ENCODE measurements at regions not wholly inside any gene's neighbourhood (a gene's known extent, or its start where the extent isn't known, plus 50 kb on each side); places are given as distances from the start of the nearest gene placed in this dataset.

GRCh38 chr2:62597323-62597722 lies 91.3 kb upstream of the TMEM17 start:
- Histone ChIP-seq H3K36me3 (ENCODE audit: control insufficient read depth in 1 of 2, insufficient read depth in 2 of 2, low read length in 2 of 2) (no peaks in the 10 kb centered on the region), H3K4me3 (ENCODE audit: low read depth in 1 of 2, low read length in 2 of 2) (no peak overlapping the region), H3K9me3 (ENCODE audit: control insufficient read depth in 1 of 2, low read length in 2 of 2) (no peaks in the 10 kb centered on the region), H3K9ac (ENCODE audit: low read depth in 1 of 2, low read length in 2 of 2) (no peak overlapping the region), H3K4me1 (ENCODE audit: control insufficient read depth in 1 of 2, insufficient read depth in 2 of 2, low read length in 2 of 2) (peaks cover 0 to 8% of the 10 kb centered on the region in 2 donors), H3K27ac (ENCODE audit: low read depth, low read length) (no peak overlapping the region), H3K27me3 (ENCODE audit: control insufficient read depth in 1 of 2, insufficient read depth in 2 of 2, low read length in 2 of 2) (no peaks in the 10 kb centered on the region)

DNA sequence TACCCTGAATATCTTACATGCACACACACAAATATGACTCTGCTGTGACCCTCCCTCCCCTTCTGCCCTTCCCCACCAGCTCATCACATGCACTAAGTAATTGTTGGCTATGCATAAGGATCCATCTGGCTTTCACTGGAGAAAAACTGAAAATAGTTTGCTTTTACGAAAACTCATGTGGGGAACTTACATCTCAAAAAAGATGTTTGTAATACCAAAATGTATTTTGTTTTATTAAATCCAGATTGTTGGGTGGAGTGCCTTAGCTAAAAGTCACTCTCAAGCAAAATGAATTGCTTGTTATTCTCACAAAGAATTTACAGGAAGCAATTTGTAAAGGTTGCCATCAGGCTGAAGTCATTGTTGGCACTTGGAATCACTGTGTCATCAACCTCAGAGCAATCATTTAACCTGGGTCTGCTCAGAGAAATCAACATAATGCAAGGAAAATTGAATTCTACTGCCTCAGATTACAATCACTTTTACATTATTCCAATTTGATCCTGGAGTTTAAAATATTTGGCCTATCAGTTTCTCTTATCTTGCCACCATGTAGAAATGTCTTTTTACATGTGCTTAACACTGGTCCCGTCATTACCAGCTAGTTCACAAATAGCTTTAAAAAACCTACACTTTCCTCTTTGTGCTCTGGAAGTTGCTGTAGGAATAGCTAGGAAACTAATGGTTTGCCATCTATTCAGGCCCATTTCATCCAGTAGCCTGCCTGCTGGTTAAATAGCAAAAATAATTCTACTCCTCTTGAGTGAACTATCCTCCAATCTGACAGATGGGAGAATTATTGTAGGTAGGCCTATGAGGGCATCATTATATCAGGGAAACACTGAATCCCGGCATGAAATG lies 90.3 kb upstream of the TMEM17 start:
- Histone ChIP-seq H3K4me1 (ENCODE audit: control insufficient read depth in 1 of 2, insufficient read depth in 2 of 2, low read length in 2 of 2) (peaks cover 0 to 8% of the 10 kb centered on the region in 2 donors), H3K36me3 (ENCODE audit: control insufficient read depth in 1 of 2, insufficient read depth in 2 of 2, low read length in 2 of 2) (no peaks in the 10 kb centered on the region), H3K27ac (ENCODE audit: low read depth, low read length) (no peak overlapping the region), H3K9ac (ENCODE audit: low read depth in 1 of 2, low read length in 2 of 2) (no peak overlapping the region), H3K27me3 (ENCODE audit: control insufficient read depth in 1 of 2, insufficient read depth in 2 of 2, low read length in 2 of 2) (no peaks in the 10 kb centered on the region), H3K4me3 (ENCODE audit: low read depth in 1 of 2, low read length in 2 of 2) (no peak overlapping the region), H3K9me3 (ENCODE audit: control insufficient read depth in 1 of 2, low read length in 2 of 2) (no peaks in the 10 kb centered on the region)

DNA sequence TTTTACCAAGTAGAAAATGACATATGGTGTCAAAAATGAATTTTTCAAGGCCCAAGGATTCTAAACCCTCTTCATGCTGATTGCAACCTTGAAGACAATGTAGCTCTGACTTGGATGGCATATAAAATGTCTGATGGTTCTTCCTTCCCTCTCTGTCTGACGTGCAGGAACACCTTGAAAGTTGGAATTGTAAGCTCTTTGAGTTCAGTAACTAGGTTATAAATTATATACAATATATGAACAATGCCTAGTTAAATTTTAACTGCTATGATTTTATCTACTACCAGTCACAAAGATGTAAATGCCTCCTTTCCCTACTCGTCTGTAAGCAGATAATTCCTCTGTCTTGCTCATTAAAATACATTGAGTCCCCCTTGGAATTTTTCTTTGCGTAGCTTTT lies 89.5 kb upstream of the TMEM17 start:
- no peaks in the 10 kb centered on the region for H3K27me3 ChIP-seq (ENCODE audit: control insufficient read depth in 1 of 2, insufficient read depth in 2 of 2, low read length in 2 of 2)
- no peaks in the 10 kb centered on the region for H3K36me3 ChIP-seq (ENCODE audit: control insufficient read depth in 1 of 2, insufficient read depth in 2 of 2, low read length in 2 of 2)
- peaks cover 0 to 8% of the 10 kb centered on the region in 2 donors for H3K4me1 ChIP-seq (ENCODE audit: control insufficient read depth in 1 of 2, insufficient read depth in 2 of 2, low read length in 2 of 2)
- H3K27ac ChIP-seq (ENCODE audit: low read depth, low read length) = no peak overlapping the region
- no peak overlapping the region for H3K4me3 ChIP-seq (ENCODE audit: low read depth in 1 of 2, low read length in 2 of 2)
- H3K9me3 ChIP-seq (ENCODE audit: control insufficient read depth in 1 of 2, low read length in 2 of 2) = no peaks in the 10 kb centered on the region
- H3K9ac ChIP-seq (ENCODE audit: low read depth in 1 of 2, low read length in 2 of 2) = no peak overlapping the region

DNA sequence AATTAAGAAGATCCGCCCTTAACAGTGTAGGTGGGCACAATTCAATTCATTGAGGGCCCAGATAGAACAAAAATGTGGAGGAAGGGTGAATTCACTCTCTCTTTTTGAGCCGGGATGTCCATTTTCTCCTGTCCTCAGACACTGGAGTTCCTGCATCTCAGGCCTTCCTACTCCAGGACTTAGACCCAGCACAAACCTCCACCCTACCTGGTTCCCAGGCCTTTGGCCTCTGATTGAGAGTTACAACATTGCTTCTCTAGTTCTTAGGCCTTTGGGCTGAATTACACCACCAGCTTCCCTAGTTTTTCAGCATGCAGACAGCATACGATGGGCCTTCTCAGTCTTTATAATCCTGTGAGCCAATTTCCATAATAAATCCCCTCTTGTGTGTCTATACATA lies 87.8 kb upstream of the TMEM17 start:
- no peak overlapping the region for H3K4me3 ChIP-seq (ENCODE audit: low read depth in 1 of 2, low read length in 2 of 2)
- no peak overlapping the region for H3K27ac ChIP-seq (ENCODE audit: low read depth, low read length)
- H3K27me3 ChIP-seq (ENCODE audit: control insufficient read depth in 1 of 2, insufficient read depth in 2 of 2, low read length in 2 of 2) = no peaks in the 10 kb centered on the region
- H3K36me3 ChIP-seq (ENCODE audit: control insufficient read depth in 1 of 2, insufficient read depth in 2 of 2, low read length in 2 of 2) = no peaks in the 10 kb centered on the region
- no peaks in the 10 kb centered on the region for H3K9me3 ChIP-seq (ENCODE audit: control insufficient read depth in 1 of 2, low read length in 2 of 2)
- H3K9ac ChIP-seq (ENCODE audit: low read depth in 1 of 2, low read length in 2 of 2) = no peak overlapping the region
- peaks cover 0 to 8% of the 10 kb centered on the region in 2 donors for H3K4me1 ChIP-seq (ENCODE audit: control insufficient read depth in 1 of 2, insufficient read depth in 2 of 2, low read length in 2 of 2)

GRCh38 chr2:62591491-62591890 lies 85.5 kb upstream of the TMEM17 start:
- H3K4me1 ChIP-seq (ENCODE audit: control insufficient read depth in 1 of 2, insufficient read depth in 2 of 2, low read length in 2 of 2) = peaks cover 0 to 3% of the 10 kb centered on the region in 2 donors
- no peaks in the 10 kb centered on the region for H3K36me3 ChIP-seq (ENCODE audit: control insufficient read depth in 1 of 2, insufficient read depth in 2 of 2, low read length in 2 of 2)
- H3K9me3 ChIP-seq (ENCODE audit: control insufficient read depth in 1 of 2, low read length in 2 of 2) = no peaks in the 10 kb centered on the region
- H3K27me3 ChIP-seq (ENCODE audit: control insufficient read depth in 1 of 2, insufficient read depth in 2 of 2, low read length in 2 of 2) = no peaks in the 10 kb centered on the region
- no peak overlapping the region for H3K27ac ChIP-seq (ENCODE audit: low read depth, low read length)
- H3K4me3 ChIP-seq (ENCODE audit: low read depth in 1 of 2, low read length in 2 of 2) = no peak overlapping the region
- H3K9ac ChIP-seq (ENCODE audit: low read depth in 1 of 2, low read length in 2 of 2) = no peak overlapping the region

- no peaks in the 10 kb centered on the region for H3K36me3 ChIP-seq (ENCODE audit: control insufficient read depth in 1 of 2, insufficient read depth in 2 of 2, low read length in 2 of 2)
- no peaks in the 10 kb centered on the region for H3K4me1 ChIP-seq (ENCODE audit: control insufficient read depth in 1 of 2, insufficient read depth in 2 of 2, low read length in 2 of 2)
- H3K4me3 ChIP-seq (ENCODE audit: low read depth in 1 of 2, low read length in 2 of 2) = no peak overlapping the region
- no peaks in the 10 kb centered on the region for H3K27me3 ChIP-seq (ENCODE audit: control insufficient read depth in 1 of 2, insufficient read depth in 2 of 2, low read length in 2 of 2)
- no peak overlapping the region for H3K27ac ChIP-seq (ENCODE audit: low read depth, low read length)
- H3K9ac ChIP-seq (ENCODE audit: low read depth in 1 of 2, low read length in 2 of 2) = no peak overlapping the region
- no peaks in the 10 kb centered on the region for H3K9me3 ChIP-seq (ENCODE audit: control insufficient read depth in 1 of 2, low read length in 2 of 2)
Measured at GRCh38 chr2:62589691-62590356, 83.8 kb upstream of the TMEM17 start.

DNA sequence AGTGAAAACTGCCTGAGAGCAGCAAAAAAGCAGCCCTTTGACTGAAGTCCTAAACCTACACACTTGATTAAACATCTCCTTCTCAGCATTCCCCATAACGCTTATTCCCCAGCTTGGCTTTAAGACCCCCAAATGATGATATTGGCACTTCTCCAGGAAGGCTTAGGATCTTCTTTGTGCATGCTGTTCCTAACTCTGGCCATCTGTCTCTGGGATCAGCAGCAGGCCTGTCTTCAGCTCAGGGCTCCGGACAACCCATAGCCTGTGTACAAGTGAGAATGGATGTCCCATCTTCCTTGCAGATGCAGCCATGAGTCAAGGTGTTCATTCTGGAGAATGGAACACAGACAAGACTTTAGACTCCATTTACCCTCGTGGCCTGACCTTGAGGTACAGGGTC lies 81.6 kb upstream of the TMEM17 start:
- Histone ChIP-seq H3K4me3 (ENCODE audit: low read depth in 1 of 2, low read length in 2 of 2) (no peak overlapping the region), H3K36me3 (ENCODE audit: control insufficient read depth in 1 of 2, insufficient read depth in 2 of 2, low read length in 2 of 2) (no peaks in the 10 kb centered on the region), H3K9ac (ENCODE audit: low read depth in 1 of 2, low read length in 2 of 2) (no peak overlapping the region), H3K4me1 (ENCODE audit: control insufficient read depth in 1 of 2, insufficient read depth in 2 of 2, low read length in 2 of 2) (no peaks in the 10 kb centered on the region), H3K27ac (ENCODE audit: low read depth, low read length) (no peak overlapping the region), H3K27me3 (ENCODE audit: control insufficient read depth in 1 of 2, insufficient read depth in 2 of 2, low read length in 2 of 2) (no peaks in the 10 kb centered on the region), H3K9me3 (ENCODE audit: control insufficient read depth in 1 of 2, low read length in 2 of 2) (no peaks in the 10 kb centered on the region)

GRCh38 chr2:62586981-62587380 lies 81.0 kb upstream of the TMEM17 start:
- no peak overlapping the region for H3K9ac ChIP-seq (ENCODE audit: low read depth in 1 of 2, low read length in 2 of 2)
- H3K27ac ChIP-seq (ENCODE audit: low read depth, low read length) = no peak overlapping the region
- H3K36me3 ChIP-seq (ENCODE audit: control insufficient read depth in 1 of 2, insufficient read depth in 2 of 2, low read length in 2 of 2) = no peaks in the 10 kb centered on the region
- H3K27me3 ChIP-seq (ENCODE audit: control insufficient read depth in 1 of 2, insufficient read depth in 2 of 2, low read length in 2 of 2) = no peaks in the 10 kb centered on the region
- no peak overlapping the region for H3K4me3 ChIP-seq (ENCODE audit: low read depth in 1 of 2, low read length in 2 of 2)
- no peaks in the 10 kb centered on the region for H3K4me1 ChIP-seq (ENCODE audit: control insufficient read depth in 1 of 2, insufficient read depth in 2 of 2, low read length in 2 of 2)
- no peaks in the 10 kb centered on the region for H3K9me3 ChIP-seq (ENCODE audit: control insufficient read depth in 1 of 2, low read length in 2 of 2)

GRCh38 chr2:62578803-62579640 lies 73.0 kb upstream of the TMEM17 start:
- H3K9ac ChIP-seq (ENCODE audit: low read depth in 1 of 2, low read length in 2 of 2) = no peak overlapping the region
- no peaks in the 10 kb centered on the region for H3K36me3 ChIP-seq (ENCODE audit: control insufficient read depth in 1 of 2, insufficient read depth in 2 of 2, low read length in 2 of 2)
- H3K27ac ChIP-seq (ENCODE audit: low read depth, low read length) = no peak overlapping the region

More at GRCh38 chr2:62578803-62579640, 73.0 kb upstream of the TMEM17 start:
- no peak overlapping the region for H3K4me3 ChIP-seq (ENCODE audit: low read depth in 1 of 2, low read length in 2 of 2)
- H3K4me1 ChIP-seq (ENCODE audit: control insufficient read depth in 1 of 2, insufficient read depth in 2 of 2, low read length in 2 of 2) = no peaks in the 10 kb centered on the region
- H3K9me3 ChIP-seq (ENCODE audit: control insufficient read depth in 1 of 2, low read length in 2 of 2) = no peaks in the 10 kb centered on the region
- no peaks in the 10 kb centered on the region for H3K27me3 ChIP-seq (ENCODE audit: control insufficient read depth in 1 of 2, insufficient read depth in 2 of 2, low read length in 2 of 2)
